H9 (cell line): ENCODE measurements at regions not wholly inside any gene's neighbourhood (a gene's known extent, or its start where the extent isn't known, plus 50 kb on each side); places are given as distances from the start of the nearest gene placed in this dataset.

ENCODE experiments used
- DNase-seq: peaks from one replicate; pipeline ENCODE4 v3.0.0-alpha.2; 2017
- H2AFZ ChIP-seq: one replicate; pipeline ENCODE4 v1.6.1; 2013; ENCODE audit warnings: mild to moderate bottlenecking, low read length, control low read depth, moderate library complexity
- H2AK5ac ChIP-seq: 2 replicates; pipeline ENCODE4 v1.6.1; 2013; ENCODE audit warnings: low read length, control low read depth, mixed read lengths; ENCODE audit not compliant: insufficient read length
- H2BK120ac ChIP-seq: one replicate; pipeline ENCODE4 v1.6.1; 2013; ENCODE audit warnings: low read depth, mild to moderate bottlenecking, low read length, control low read depth, inconsistent platforms; ENCODE audit not compliant: poor library complexity, severe bottlenecking
- H2BK12ac ChIP-seq: 2 replicates; pipeline ENCODE4 v1.6.1; 2013; ENCODE audit warnings: low read length, control low read depth, mixed read lengths, low read depth; ENCODE audit not compliant: insufficient read length
- H2BK15ac ChIP-seq: 2 replicates; pipeline ENCODE4 v1.6.1; 2013; ENCODE audit warnings: low read depth, low read length, control low read depth
- H2BK20ac ChIP-seq: one replicate; pipeline ENCODE4 v1.6.1; 2013; ENCODE audit warnings: low read depth, mild to moderate bottlenecking, low read length, control low read depth, inconsistent platforms; ENCODE audit not compliant: poor library complexity, severe bottlenecking
- H2BK5ac ChIP-seq: 2 replicates; pipeline ENCODE4 v1.6.1; 2013; ENCODE audit warnings: low read length, control low read depth, mixed read lengths; ENCODE audit not compliant: insufficient read length
- H3K14ac ChIP-seq: 2 replicates; pipeline ENCODE4 v1.6.1; 2013; ENCODE audit warnings: low read length, control low read depth; ENCODE audit not compliant: insufficient read depth
- H3K18ac ChIP-seq: 2 replicates; pipeline ENCODE4 v1.6.1; 2013; ENCODE audit warnings: low read depth, mild to moderate bottlenecking, mixed read lengths, low read length, control low read depth; ENCODE audit not compliant: insufficient read length
- H3K23ac ChIP-seq: 2 replicates; pipeline ENCODE4 v1.6.1; 2013; ENCODE audit warnings: low read length, control low read depth, mixed read lengths, low read depth; ENCODE audit not compliant: insufficient read length
- H3K23me2 ChIP-seq: 2 replicates; pipeline ENCODE4 v1.6.1; 2013; ENCODE audit warnings: low read depth, mild to moderate bottlenecking, mixed read lengths, low read length, control low read depth; ENCODE audit not compliant: insufficient read length, poor library complexity, severe bottlenecking
- H3K27ac ChIP-seq: 2 replicates; pipeline ENCODE4 v1.5.1; 2013; ENCODE audit warnings: low read length, control low read depth, mixed read lengths, low read depth; ENCODE audit not compliant: insufficient read length
- H3K27me3 ChIP-seq: 2 replicates; pipeline ENCODE4 v1.6.1; 2013; ENCODE audit warnings: low read length, control low read depth, inconsistent platforms; ENCODE audit not compliant: insufficient read depth
- H3K4ac ChIP-seq: 2 replicates; pipeline ENCODE4 v1.6.1; 2013; ENCODE audit warnings: low read depth, mild to moderate bottlenecking, control low read depth, inconsistent platforms, low read length, moderate library complexity
- H3K4me1 ChIP-seq: 2 replicates; pipeline ENCODE4 v1.6.1; 2013; ENCODE audit warnings: low read length, control low read depth, inconsistent platforms; ENCODE audit not compliant: insufficient read depth
- H3K4me2 ChIP-seq: 2 replicates; pipeline ENCODE4 v1.6.1; 2013; ENCODE audit warnings: low read length, control low read depth, mixed read lengths; ENCODE audit not compliant: insufficient read length, insufficient read depth
- H3K56ac ChIP-seq: 2 replicates; pipeline ENCODE4 v1.6.1; 2013; ENCODE audit warnings: low read depth, mild to moderate bottlenecking, mixed read lengths, low read length, control low read depth; ENCODE audit not compliant: insufficient read length
- H3K79me1 ChIP-seq: 2 replicates; pipeline ENCODE4 v1.6.1; 2013; ENCODE audit warnings: low read depth, mild to moderate bottlenecking, moderate library complexity, low read length, control low read depth, inconsistent platforms; ENCODE audit not compliant: insufficient read depth, poor library complexity, severe bottlenecking
- H3K79me2 ChIP-seq: 2 replicates; pipeline ENCODE4 v1.6.1; 2013; ENCODE audit warnings: low read length, control low read depth, inconsistent platforms; ENCODE audit not compliant: insufficient read depth
- H3K9ac ChIP-seq: 2 replicates; pipeline ENCODE4 v1.6.1; 2013; ENCODE audit warnings: low read length, control low read depth, mixed read lengths; ENCODE audit not compliant: insufficient read length; ENCODE audit errors: extremely low read depth
- H3K9me3 ChIP-seq: one replicate; pipeline ENCODE4 v1.6.1; 2013; ENCODE audit warnings: low read depth, low read length, inconsistent platforms; ENCODE audit not compliant: control insufficient read depth
- H3T11ph ChIP-seq: one replicate; pipeline ENCODE4 v1.6.1; 2013; ENCODE audit warnings: mild to moderate bottlenecking, low read length, control low read depth, inconsistent platforms
- H4K20me1 ChIP-seq: one replicate; pipeline ENCODE4 v1.6.1; 2013; ENCODE audit not compliant: control insufficient read depth, insufficient read length, insufficient read depth
- H4K5ac ChIP-seq: 2 replicates; pipeline ENCODE4 v1.6.1; 2013; ENCODE audit warnings: low read depth, mild to moderate bottlenecking, mixed read lengths, low read length, control low read depth; ENCODE audit not compliant: insufficient read length
- H4K8ac ChIP-seq: replicated peaks from 2 replicates; pipeline ENCODE4 v1.6.1; 2013; ENCODE audit warnings: low read length, control low read depth, mixed read lengths, low read depth; ENCODE audit not compliant: insufficient read length
- H4K91ac ChIP-seq: 2 replicates; pipeline ENCODE4 v1.6.1; 2013; ENCODE audit warnings: low read depth, mild to moderate bottlenecking, moderate library complexity, mixed read lengths, low read length, control low read depth; ENCODE audit not compliant: insufficient read length
- H3K27ac Mint-ChIP-seq, 3 experiments: 2 replicates in 2 of 3; 3 replicates in 1 of 3; pipeline ENCODE4 v1.8.0; 2020 to 2021; ENCODE audit warnings: mixed read lengths in 3 of 3, mild to moderate bottlenecking in 1 of 3, moderate library complexity in 1 of 3
- H3K27me3 Mint-ChIP-seq: 2 replicates; pipeline ENCODE4 v1.8.0; 2021; ENCODE audit warnings: low read depth, mild to moderate bottlenecking, moderate library complexity, mixed read lengths
- H3K36me3 Mint-ChIP-seq, 3 experiments: 2 replicates in 2 of 3; 3 replicates in 1 of 3; pipeline ENCODE4 v1.8.0; 2020 to 2021; ENCODE audit warnings: low read depth in 3 of 3, mixed read lengths in 3 of 3; ENCODE audit not compliant: insufficient read depth in 1 of 3
- H3K4me1 Mint-ChIP-seq, 2 experiments: 2 replicates each; pipeline ENCODE4 v1.8.0; 2020; ENCODE audit warnings: mixed read lengths in 2 of 2
- H3K4me3 Mint-ChIP-seq, 2 experiments: 2 replicates in 1 of 2; 3 replicates in 1 of 2; pipeline ENCODE4 v1.8.0; 2020 to 2021; ENCODE audit warnings: mild to moderate bottlenecking in 2 of 2, mixed read lengths in 2 of 2, moderate library complexity in 1 of 2
- H3K9me3 Mint-ChIP-seq, 2 experiments: 2 replicates in 1 of 2; 3 replicates in 1 of 2; pipeline ENCODE4 v1.8.0; 2020; ENCODE audit warnings: mild to moderate bottlenecking in 2 of 2, mixed read lengths in 2 of 2, moderate library complexity in 1 of 2
- CTCF ChIP-seq: fragments of 200-600 bp; sonication (generic); conservative IDR thresholded peaks from 3 replicates; pipeline ENCODE4 v1.8.0; 2021; ENCODE audit warnings: antibody characterized with exemption, mild to moderate bottlenecking
- WGBS: extraction: QIAGEN DNeasy Blood & Tissue Kit; methylation state at CpG from one replicate; pipeline ENCODE4 v1.1.7; 2013; ENCODE audit warnings: missing lambda C conversion rate, low lambda C conversion rate, mixed read lengths; ENCODE audit not compliant: insufficient read length; ENCODE audit errors: extremely low coverage; 5-methylcytosine and 5-hydroxymethylcytosine counted together

DNA sequence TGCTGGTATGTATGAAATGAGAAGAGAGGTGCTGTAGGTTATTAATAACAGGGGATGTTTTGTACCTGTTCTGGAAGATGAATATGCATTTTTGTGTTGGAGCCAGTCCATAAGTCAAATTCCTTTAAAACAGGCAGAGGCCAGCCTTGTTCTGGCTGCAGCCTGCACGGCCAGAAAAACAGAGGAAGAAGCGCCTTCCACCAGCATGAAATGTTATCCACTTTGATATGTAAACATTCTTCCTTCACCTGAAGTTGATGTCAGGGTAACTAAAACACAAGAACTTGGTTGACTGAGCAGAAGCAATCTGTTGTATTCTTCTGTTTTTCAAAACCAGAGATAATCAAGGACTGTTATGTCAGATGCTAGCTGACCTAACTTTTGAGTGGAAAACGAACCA is 237.9 kb upstream of the PLEKHG7 start:
- no peak for TF ChIP-seq CTCF
- Histone ChIP-seq H3K79me2 (no peaks in the 10 kb centered on the region), H3K4me2 (no peak overlapping the region), H2BK12ac (no peak overlapping the region), H3K18ac (no peak overlapping the region), H4K8ac (no peak overlapping the region), H3K9me3 (no peaks in the 10 kb centered on the region), H2AFZ (no peak overlapping the region), H3K23ac (no peak overlapping the region), H3K9ac (no peak overlapping the region), H2BK20ac (no peak overlapping the region), H2AK5ac (no peak overlapping the region), H3K56ac (no peak overlapping the region), H3K14ac (no peak overlapping the region), H3K4me1 (peaks cover 14% of the 10 kb centered on the region), H2BK5ac (no peak overlapping the region), H3T11ph (no peak overlapping the region), H4K91ac (no peak overlapping the region), H3K79me1 (no peaks in the 10 kb centered on the region), H3K27me3 (no peaks in the 10 kb centered on the region), H2BK15ac (no peak overlapping the region), H4K5ac (no peak overlapping the region), H3K27ac (no peak overlapping the region), H3K23me2 (no peaks in the 10 kb centered on the region), H4K20me1 (no peaks in the 10 kb centered on the region), H3K4ac (no peak overlapping the region), H2BK120ac (no peak overlapping the region)
- Mint-ChIP-seq H3K4me1 (peaks cover 48 to 59% of the 10 kb centered on the region in 2 experiments), H3K27me3 (no peaks in the 10 kb centered on the region), H3K36me3 (peaks cover 0 to 3% (median 0%) of the 10 kb centered on the region in 3 experiments; a peak in 2 of 7 replicates), H3K9me3 (peaks cover 0 to 2% of the 10 kb centered on the region in 2 experiments; a peak in 2 of 5 replicates), H3K4me3 (no peak overlapping the region), H3K27ac (peak overlapping the region in 2 of 3 experiments; percentile 82 to 86; a peak in 4 of 7 replicates)
- WGBS, result no CpG with 5 or more reads among the region's 3 CpGs
- DNase-seq, result no peak
